Daoy (cell line): ENCODE measurements at regions not wholly inside any gene's neighbourhood (a gene's known extent, or its start where the extent isn't known, plus 50 kb on each side); places are given as distances from the start of the nearest gene placed in this dataset.

Source experiments
- DNase-seq: peaks from one replicate; pipeline ENCODE4 v3.0.0-alpha.2; 2015; ENCODE audit warnings: low read depth

GRCh38 chr6:134714113-134714512, 235.8 kb downstream of the ALDH8A1 start:
- no peak for DNase-seq

GRCh38 chr6:134712311-134712710, 237.6 kb downstream of the ALDH8A1 start:
- DNase-seq: no peak

GRCh38 chr6:134708079-134708478, 241.8 kb downstream of the ALDH8A1 start:
- DNase-seq: no peak

GRCh38 chr6:134707342-134708031, 242.4 kb downstream of the ALDH8A1 start:
- peak; percentile 17 for DNase-seq

GRCh38 chr6:134706806-134707205, 243.1 kb downstream of the ALDH8A1 start:
- no peak for DNase-seq

GRCh38 chr6:134706153-134706552, 243.7 kb downstream of the ALDH8A1 start:
- DNase-seq: no peak

GRCh38 chr6:134703206-134703605, 246.7 kb downstream of the ALDH8A1 start:
- no peak for DNase-seq

GRCh38 chr6:134702279-134702678, 247.6 kb downstream of the ALDH8A1 start:
- DNase-seq: no peak

GRCh38 chr6:134701301-134701700, 248.6 kb downstream of the ALDH8A1 start:
- DNase-seq: no peak

GRCh38 chr6:134698228-134698627, 251.7 kb downstream of the ALDH8A1 start:
- no peak for DNase-seq

- no peak for DNase-seq
These were observed 257.9 kb downstream of the ALDH8A1 start for GRCh38 chr6:134692008-134692407.

GRCh38 chr6:134691180-134691579, 258.7 kb downstream of the ALDH8A1 start:
- no peak for DNase-seq

- no peak for DNase-seq
These were observed 259.9 kb downstream of the ALDH8A1 start for GRCh38 chr6:134690048-134690447.

- no peak for DNase-seq
These were observed 260.3 kb downstream of the ALDH8A1 start for GRCh38 chr6:134689641-134690040.

GRCh38 chr6:134689177-134689576, 260.7 kb downstream of the ALDH8A1 start:
- DNase-seq: no peak

GRCh38 chr6:134686071-134686470, 263.8 kb downstream of the ALDH8A1 start:
- peak; percentile 54 for DNase-seq

- DNase-seq: no peak
These were observed 265.5 kb downstream of the ALDH8A1 start for GRCh38 chr6:134684423-134684795.

- no peak for DNase-seq
These were observed 266.0 kb downstream of the ALDH8A1 start for GRCh38 chr6:134683783-134684422.

GRCh38 chr6:134680433-134680832, 269.5 kb downstream of the ALDH8A1 start:
- no peak for DNase-seq

- no peak for DNase-seq
These were observed 269.9 kb downstream of the ALDH8A1 start for GRCh38 chr6:134680021-134680420.

GRCh38 chr6:134678436-134678889, 271.4 kb downstream of the ALDH8A1 start:
- peak; percentile 79 for DNase-seq

GRCh38 chr6:134676307-134677281, 273.3 kb downstream of the ALDH8A1 start:
- peak; percentile 34 for DNase-seq
